GM10266 (cell line): ENCODE measurements at regions not wholly inside any gene's neighbourhood (a gene's known extent, or its start where the extent isn't known, plus 50 kb on each side); places are given as distances from the start of the nearest gene placed in this dataset.
"Not testable (repeated sequence)": the region's sequence is repeated elsewhere in the genome, so short reads cannot be mapped to it uniquely, and the experiment has no call there.

Experiments
- DNase-seq: peaks from one replicate; pipeline ENCODE4 v3.0.0; 2012; ENCODE audit errors: extremely low spot score
- TF ChIP-seq, protein P1 (sequence below): IDR thresholded peaks from 2 replicates; pipeline ENCODE4 v1.5.1; 2012; ENCODE audit warnings: mild to moderate bottlenecking, low read depth; ENCODE audit not compliant: control insufficient read depth, insufficient read depth; ENCODE audit errors: missing control alignments

DNA sequence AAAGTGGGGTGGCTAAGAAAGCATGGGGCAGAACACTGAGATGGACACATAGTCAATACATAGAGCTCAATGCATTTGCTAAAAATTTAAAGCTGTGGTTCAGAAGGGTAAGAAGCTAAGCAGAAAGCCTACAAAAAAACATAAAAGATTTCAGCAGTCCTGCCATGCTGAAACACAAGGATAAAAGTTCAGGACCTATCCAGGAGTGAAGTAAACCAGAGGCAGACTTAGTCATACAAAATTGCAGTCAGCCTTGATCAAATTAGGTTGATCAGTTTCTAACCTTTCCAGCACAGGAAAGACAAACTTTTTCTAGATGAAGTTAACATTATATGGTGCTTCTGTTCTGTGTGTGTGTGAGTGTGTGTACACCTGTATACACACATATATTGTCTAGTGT, 120.8 kb upstream of the RBMS1 start:
- DNase-seq, result no peak
- TF ChIP-seq, protein P1, sequence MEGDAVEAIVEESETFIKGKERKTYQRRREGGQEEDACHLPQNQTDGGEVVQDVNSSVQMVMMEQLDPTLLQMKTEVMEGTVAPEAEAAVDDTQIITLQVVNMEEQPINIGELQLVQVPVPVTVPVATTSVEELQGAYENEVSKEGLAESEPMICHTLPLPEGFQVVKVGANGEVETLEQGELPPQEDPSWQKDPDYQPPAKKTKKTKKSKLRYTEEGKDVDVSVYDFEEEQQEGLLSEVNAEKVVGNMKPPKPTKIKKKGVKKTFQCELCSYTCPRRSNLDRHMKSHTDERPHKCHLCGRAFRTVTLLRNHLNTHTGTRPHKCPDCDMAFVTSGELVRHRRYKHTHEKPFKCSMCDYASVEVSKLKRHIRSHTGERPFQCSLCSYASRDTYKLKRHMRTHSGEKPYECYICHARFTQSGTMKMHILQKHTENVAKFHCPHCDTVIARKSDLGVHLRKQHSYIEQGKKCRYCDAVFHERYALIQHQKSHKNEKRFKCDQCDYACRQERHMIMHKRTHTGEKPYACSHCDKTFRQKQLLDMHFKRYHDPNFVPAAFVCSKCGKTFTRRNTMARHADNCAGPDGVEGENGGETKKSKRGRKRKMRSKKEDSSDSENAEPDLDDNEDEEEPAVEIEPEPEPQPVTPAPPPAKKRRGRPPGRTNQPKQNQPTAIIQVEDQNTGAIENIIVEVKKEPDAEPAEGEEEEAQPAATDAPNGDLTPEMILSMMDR, result no peak

GRCh38 chr2:160615706-160616105, 122.1 kb upstream of the RBMS1 start:
- TF ChIP-seq, protein P1, result no peak
- DNase-seq, result no peak

DNA sequence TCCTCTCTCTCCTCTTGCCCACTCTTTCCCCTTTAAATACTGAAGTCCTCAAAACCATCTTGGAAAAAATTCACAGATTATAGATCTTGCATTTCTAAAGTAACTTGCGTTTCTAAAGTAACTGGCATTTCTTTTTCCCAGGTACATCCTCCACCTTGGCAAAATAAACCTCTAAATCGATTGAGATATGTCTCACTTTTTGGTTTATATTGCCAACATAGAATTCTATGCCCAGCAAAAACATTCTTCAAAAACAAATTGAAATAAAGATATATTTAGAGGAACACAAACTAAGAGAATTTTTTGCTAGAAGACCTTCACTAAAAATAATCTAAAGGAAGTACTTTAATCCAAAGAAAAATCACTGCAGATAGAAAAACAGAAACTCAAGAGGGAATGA, 122.5 kb upstream of the RBMS1 start:
- DNase-seq, result no peak

GRCh38 chr2:160621748-160622147, 128.1 kb upstream of the RBMS1 start:
- DNase-seq, result no peak
- TF ChIP-seq, protein P1, result no peak

More for the DNA sequence above, 122.5 kb upstream of the RBMS1 start:
- TF ChIP-seq, protein P1, result no peak

DNA sequence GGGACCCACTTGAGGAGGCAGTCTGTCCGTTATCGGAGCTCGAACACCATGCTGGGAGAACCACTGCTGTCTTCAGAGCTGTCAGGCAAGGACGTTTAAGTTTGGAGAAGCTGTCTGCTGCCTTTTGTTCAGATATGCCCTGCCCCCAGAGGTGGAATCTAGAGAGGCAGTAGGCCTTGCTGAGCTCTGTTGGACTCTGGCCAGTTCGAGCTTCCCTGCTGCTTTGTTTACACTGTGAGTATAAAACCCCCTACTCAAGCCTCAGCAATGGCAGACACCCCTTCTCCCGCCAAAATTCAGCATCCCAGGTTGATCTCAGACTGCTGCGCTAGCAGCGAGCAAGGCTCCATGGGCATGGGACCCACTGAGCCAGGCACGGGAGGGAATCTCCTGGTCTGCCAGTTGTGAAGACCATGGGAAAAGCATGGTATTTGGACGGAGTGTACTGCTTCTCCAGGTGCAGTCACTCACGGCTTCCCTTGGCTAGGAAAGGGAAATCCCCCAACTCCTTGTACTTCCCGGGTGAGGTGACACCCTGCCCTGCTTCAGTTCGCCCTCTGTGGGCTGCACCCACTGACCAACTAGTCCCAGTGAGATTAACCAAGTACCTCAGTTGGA, 134.5 kb upstream of the RBMS1 start:
- DNase-seq, result not testable (repeated sequence)

DNA sequence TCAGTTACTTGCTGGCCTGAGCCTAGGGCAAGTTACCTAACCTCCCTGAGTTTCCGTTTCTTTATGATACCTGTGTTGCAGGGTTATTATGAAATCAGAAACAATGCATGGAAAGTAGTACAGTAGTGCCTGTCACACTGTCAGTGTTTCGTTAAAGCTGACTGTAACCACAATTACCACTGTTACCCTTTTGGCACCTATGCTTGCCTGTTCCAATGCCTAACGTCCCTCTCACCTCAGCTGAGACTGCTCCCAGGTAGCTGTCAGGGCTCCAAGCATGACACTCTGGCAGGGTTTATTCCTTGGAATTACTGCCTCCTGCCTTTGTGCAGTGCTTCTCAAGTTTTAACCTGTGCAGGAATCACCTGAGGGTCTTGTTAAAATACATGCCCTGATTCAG, 135.2 kb upstream of the RBMS1 start:
- TF ChIP-seq, protein P1, result no peak
- no peak for DNase-seq

DNA sequence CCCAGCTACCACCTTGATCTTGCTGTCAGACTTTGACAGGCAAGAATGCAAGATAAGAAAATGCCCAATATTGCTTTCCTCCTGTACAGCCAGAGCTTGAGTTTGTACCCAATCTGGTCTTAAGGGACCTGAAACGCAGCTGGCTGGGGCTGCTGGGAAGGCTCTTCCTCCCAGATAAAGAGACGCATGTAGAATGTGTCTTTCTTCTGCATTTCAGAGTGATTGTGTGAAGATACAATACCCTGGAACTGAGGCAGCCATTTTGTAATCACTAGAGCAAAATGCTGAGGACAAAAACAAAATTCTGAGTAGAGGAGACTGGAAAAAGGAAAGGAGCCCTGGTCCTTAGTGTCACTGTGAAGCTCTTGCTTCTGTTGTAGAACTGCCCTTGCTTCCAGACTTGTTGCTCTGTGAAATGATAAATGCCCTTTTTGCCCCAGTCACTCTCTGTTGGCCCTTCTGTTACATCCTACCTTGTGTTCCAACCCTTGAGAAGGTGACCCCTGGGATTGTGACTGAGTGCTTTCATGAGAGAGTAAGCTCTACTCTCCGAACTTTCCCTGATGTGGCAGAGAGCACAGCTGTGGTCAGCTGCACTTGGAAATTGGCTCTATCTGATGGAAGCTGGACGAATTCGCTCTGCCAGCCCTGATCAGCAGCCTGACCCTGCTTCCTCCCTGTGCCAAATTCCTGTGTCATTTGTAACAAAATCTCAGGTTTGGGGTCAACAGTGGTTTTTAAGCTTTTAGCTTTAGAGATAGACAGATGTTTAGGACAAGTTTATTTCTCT, 137.4 kb upstream of the RBMS1 start:
- TF ChIP-seq, protein P1, result no peak
- no peak for DNase-seq
